BE2C (cell line): ENCODE measurements at regions not wholly inside any gene's neighbourhood (a gene's known extent, or its start where the extent isn't known, plus 50 kb on each side); places are given as distances from the start of the nearest gene placed in this dataset.
A peak's percentile ranks its signal among the peaks of the same experiment; 100 is the strongest.

ENCODE experiments used
- DNase-seq: peaks from one replicate; pipeline ENCODE4 v3.0.0-alpha.2; 2020
- H3K27me3 ChIP-seq: fragments of 250-450 bp; sonication (Bioruptor Pico); 2 replicates; pipeline ENCODE4 v1.5.1; 2020; ENCODE audit warnings: mild to moderate bottlenecking
- H3K36me3 ChIP-seq: fragments of 250-450 bp; sonication (Bioruptor Pico); 2 replicates; pipeline ENCODE4 v1.5.1; 2020; ENCODE audit warnings: mild to moderate bottlenecking
- H3K4me1 ChIP-seq: fragments of 250-450 bp; sonication (Bioruptor Pico); 2 replicates; pipeline ENCODE4 v1.5.1; 2020
- H3K4me3 ChIP-seq: 2 replicates; pipeline ENCODE4 v1.5.1; 2011; ENCODE audit warnings: low read depth, low read length
- H3K9me3 ChIP-seq: fragments of 250-450 bp; sonication (Bioruptor Pico); 2 replicates; pipeline ENCODE4 v1.5.1; 2020
- CTCF ChIP-seq: IDR thresholded peaks from 2 replicates; pipeline ENCODE4 v1.5.1; 2012; ENCODE audit warnings: mild to moderate bottlenecking, low read depth, low read length

GRCh38 chr6:92828788-92829187 is 590.6 kb downstream of the EPHA7 start:
- no peaks in the 10 kb centered on the region for H3K9me3 ChIP-seq
- no peaks in the 10 kb centered on the region for H3K36me3 ChIP-seq
- no peak for DNase-seq
- no peaks in the 10 kb centered on the region for H3K4me1 ChIP-seq
- TF ChIP-seq CTCF: no peak
- H3K27me3 ChIP-seq: no peaks in the 10 kb centered on the region; the same call in 1 of the 2 replicates
- H3K4me3 ChIP-seq: no peak overlapping the region

GRCh38 chr6:92827104-92827503 is 592.3 kb downstream of the EPHA7 start:
- no peaks in the 10 kb centered on the region for H3K9me3 ChIP-seq
- H3K4me1 ChIP-seq: no peaks in the 10 kb centered on the region
- H3K27me3 ChIP-seq: no peaks in the 10 kb centered on the region; the same call in 1 of the 2 replicates
- no peak overlapping the region for H3K4me3 ChIP-seq
- no peak for DNase-seq
- H3K36me3 ChIP-seq: no peaks in the 10 kb centered on the region
- no peak for TF ChIP-seq CTCF

GRCh38 chr6:92826633-92827032 is 592.7 kb downstream of the EPHA7 start:
- Histone ChIP-seq H3K27me3 (no peaks in the 10 kb centered on the region; the same call in 1 of the 2 replicates), H3K4me3 (no peak overlapping the region), H3K36me3 (no peaks in the 10 kb centered on the region), H3K9me3 (no peaks in the 10 kb centered on the region), H3K4me1 (no peaks in the 10 kb centered on the region)
- no peak for TF ChIP-seq CTCF
- DNase-seq: no peak

GRCh38 chr6:92822222-92822621 is 597.1 kb downstream of the EPHA7 start:
- Histone ChIP-seq H3K4me1 (no peaks in the 10 kb centered on the region), H3K9me3 (no peaks in the 10 kb centered on the region)
- TF ChIP-seq CTCF: no peak

GRCh38 chr6:92820601-92821000 is 598.8 kb downstream of the EPHA7 start:
- no peaks in the 10 kb centered on the region; the same call in 1 of the 2 replicates for H3K27me3 ChIP-seq
- no peak for DNase-seq
- H3K4me3 ChIP-seq: no peak overlapping the region
- H3K9me3 ChIP-seq: no peaks in the 10 kb centered on the region
- H3K36me3 ChIP-seq: no peaks in the 10 kb centered on the region
- no peaks in the 10 kb centered on the region for H3K4me1 ChIP-seq
- TF ChIP-seq CTCF: no peak

More at GRCh38 chr6:92822222-92822621, 597.1 kb downstream of the EPHA7 start:
- Histone ChIP-seq H3K27me3 (no peaks in the 10 kb centered on the region; the same call in 1 of the 2 replicates), H3K36me3 (no peaks in the 10 kb centered on the region), H3K4me3 (no peak overlapping the region)
- no peak for DNase-seq

- H3K27me3 ChIP-seq: no peaks in the 10 kb centered on the region; the same call in 1 of the 2 replicates
- H3K36me3 ChIP-seq: no peaks in the 10 kb centered on the region
- no peak overlapping the region for H3K4me3 ChIP-seq
- H3K4me1 ChIP-seq: no peaks in the 10 kb centered on the region
- no peaks in the 10 kb centered on the region for H3K9me3 ChIP-seq
- DNase-seq: peak; percentile 48
- TF ChIP-seq CTCF: peak; percentile 76
Observed at GRCh38 chr6:92810913-92811312, 608.4 kb downstream of the EPHA7 start.
